ENCODE measurements at regions not wholly inside any gene's neighbourhood (a gene's known extent, or its start where the extent isn't known, plus 50 kb on each side); places are given as distances from the start of the nearest gene placed in this dataset.
"Not testable (repeated sequence)": the region's sequence is repeated elsewhere in the genome, so short reads cannot be mapped to it uniquely, and the experiment has no call there.

DNA sequence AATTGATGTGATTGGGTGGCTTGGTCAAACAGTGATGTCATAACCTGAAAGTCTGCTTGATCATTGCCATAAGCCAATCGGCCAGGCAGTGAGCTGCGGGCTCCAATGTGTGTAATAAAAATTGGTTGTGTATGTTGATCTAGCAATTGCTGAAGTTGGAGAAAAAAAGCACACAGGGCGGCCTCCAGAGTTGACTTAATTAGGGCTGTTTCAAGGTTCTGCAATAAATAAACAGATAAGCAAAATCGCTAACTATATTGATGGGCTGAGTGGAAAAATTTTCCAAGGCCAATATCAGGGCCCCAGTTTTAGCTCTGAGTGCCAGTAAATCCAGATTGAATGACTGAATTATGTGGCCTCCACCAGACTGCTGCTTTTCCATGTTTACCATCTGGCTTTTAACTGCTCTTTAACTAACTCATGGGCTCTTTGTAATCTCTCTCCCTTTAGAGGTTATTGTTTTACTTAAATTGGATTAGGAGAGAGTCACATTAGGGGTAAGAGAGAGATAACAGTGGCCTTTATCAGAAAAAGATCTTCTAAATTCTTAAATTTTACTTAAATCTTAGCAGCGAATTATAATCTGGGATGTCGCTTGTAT, 160.6 kb upstream of the WDFY3 start:
- no peak overlapping the region for H3K4me3 Mint-ChIP-seq
- no peak for DNase-seq (ENCODE audit: extremely low spot score, unreplicated experiment)
- TF ChIP-seq, protein P1, sequence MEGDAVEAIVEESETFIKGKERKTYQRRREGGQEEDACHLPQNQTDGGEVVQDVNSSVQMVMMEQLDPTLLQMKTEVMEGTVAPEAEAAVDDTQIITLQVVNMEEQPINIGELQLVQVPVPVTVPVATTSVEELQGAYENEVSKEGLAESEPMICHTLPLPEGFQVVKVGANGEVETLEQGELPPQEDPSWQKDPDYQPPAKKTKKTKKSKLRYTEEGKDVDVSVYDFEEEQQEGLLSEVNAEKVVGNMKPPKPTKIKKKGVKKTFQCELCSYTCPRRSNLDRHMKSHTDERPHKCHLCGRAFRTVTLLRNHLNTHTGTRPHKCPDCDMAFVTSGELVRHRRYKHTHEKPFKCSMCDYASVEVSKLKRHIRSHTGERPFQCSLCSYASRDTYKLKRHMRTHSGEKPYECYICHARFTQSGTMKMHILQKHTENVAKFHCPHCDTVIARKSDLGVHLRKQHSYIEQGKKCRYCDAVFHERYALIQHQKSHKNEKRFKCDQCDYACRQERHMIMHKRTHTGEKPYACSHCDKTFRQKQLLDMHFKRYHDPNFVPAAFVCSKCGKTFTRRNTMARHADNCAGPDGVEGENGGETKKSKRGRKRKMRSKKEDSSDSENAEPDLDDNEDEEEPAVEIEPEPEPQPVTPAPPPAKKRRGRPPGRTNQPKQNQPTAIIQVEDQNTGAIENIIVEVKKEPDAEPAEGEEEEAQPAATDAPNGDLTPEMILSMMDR (conservative IDR thresholded peaks at IDR 0.05) = no peak
- H3K9me3 Mint-ChIP-seq = no peaks in the 10 kb centered on the region
- H3K27ac Mint-ChIP-seq = no peak overlapping the region
- no peaks in the 10 kb centered on the region for H3K27me3 Mint-ChIP-seq
- no peaks in the 10 kb centered on the region for H3K36me3 Mint-ChIP-seq
- H3K4me1 Mint-ChIP-seq (ENCODE audit: unreplicated experiment) = peaks cover 5% of the 10 kb centered on the region

- Mint-ChIP-seq H3K36me3 (no peaks in the 10 kb centered on the region), H3K9me3 (no peaks in the 10 kb centered on the region), H3K4me1 (ENCODE audit: unreplicated experiment) (peaks cover 5% of the 10 kb centered on the region), H3K27me3 (no peaks in the 10 kb centered on the region), H3K4me3 (no peak overlapping the region), H3K27ac (no peak overlapping the region)
- TF ChIP-seq, protein P1 (conservative IDR thresholded peaks at IDR 0.05) = peak; percentile 74
- no peak for DNase-seq (ENCODE audit: extremely low spot score, unreplicated experiment)
Measured at GRCh38 chr4:85127653-85128052, 161.2 kb upstream of the WDFY3 start.

DNA sequence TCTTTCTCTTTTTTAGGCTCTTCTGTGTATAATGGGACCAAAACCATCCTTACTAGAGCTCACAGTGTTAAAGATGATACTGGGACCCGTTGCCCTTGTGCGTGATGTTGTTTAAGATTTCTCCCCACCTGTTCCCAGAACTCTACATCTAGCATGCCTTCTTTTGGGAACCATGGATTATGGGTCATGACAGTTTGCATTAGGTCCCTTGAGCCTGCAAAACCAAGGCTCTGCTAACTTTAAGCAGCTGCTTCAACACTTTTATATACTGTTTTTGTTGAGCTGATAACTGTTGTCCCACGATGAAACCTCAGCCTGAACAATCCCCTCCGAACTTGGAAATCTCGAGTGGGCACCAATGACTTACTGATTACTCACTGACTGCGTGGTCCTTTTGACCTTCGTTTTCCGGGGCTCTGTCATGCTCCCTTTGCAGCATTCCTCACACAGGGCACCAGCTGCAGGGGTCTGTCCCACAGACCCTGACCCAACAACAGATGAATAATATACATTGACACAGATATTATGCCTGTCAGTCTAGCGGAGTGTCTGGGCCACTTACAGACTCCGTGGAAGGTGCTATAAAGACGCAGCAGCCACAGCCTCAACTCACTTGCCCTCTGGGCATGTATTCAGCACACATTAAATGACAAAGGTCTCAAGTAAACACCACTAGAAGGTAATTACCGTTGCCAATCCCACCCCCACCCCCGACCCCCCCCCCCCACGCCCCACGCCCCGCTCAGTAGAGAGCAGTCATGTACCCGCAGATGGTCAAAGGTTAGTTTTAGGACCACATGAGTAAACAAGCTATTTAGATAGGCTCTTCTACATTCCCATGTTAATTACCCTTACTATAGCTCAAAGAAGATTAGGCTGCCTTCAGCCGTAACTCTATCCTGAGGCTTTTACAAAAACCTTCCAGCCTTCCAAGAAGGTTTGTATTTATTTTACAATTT, 162.0 kb upstream of the WDFY3 start:
- H3K9me3 Mint-ChIP-seq = no peaks in the 10 kb centered on the region
- peaks cover 5% of the 10 kb centered on the region for H3K4me1 Mint-ChIP-seq (ENCODE audit: unreplicated experiment)
- no peak for DNase-seq (ENCODE audit: extremely low spot score, unreplicated experiment)
- no peaks in the 10 kb centered on the region for H3K27me3 Mint-ChIP-seq
- TF ChIP-seq, protein P1 (conservative IDR thresholded peaks at IDR 0.05) = no peak
- H3K4me3 Mint-ChIP-seq = no peak overlapping the region
- no peak overlapping the region for H3K27ac Mint-ChIP-seq
- no peaks in the 10 kb centered on the region for H3K36me3 Mint-ChIP-seq

GRCh38 chr4:85129354-85130125, 163.1 kb upstream of the WDFY3 start:
- not testable (repeated sequence) for H3K27ac Mint-ChIP-seq, H3K4me3 Mint-ChIP-seq

DNA sequence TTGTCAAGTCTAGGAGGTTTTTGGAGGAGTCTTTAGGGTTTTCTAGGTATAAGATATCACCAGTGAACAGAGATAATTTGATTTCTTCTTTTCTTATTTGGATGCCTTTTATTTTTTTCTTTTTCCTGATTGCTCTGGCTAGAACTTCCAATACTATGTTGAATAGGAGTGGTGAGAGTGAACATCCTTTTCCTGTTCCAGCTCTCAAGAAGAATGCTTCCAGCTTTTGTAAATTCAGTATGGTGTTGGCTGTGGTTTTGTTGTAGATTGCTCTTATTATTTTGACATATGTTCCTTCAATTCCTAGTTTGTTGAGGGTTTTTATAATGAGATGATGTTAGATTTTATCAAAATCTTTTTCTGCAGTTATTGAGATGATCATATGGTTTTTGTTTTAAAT, 165.6 kb upstream of the WDFY3 start:
- H3K4me3 Mint-ChIP-seq = no peak overlapping the region
- TF ChIP-seq, protein P1 (conservative IDR thresholded peaks at IDR 0.05) = no peak
- peaks cover 5% of the 10 kb centered on the region for H3K4me1 Mint-ChIP-seq (ENCODE audit: unreplicated experiment)
- DNase-seq (ENCODE audit: extremely low spot score, unreplicated experiment) = no peak
- no peak overlapping the region for H3K27ac Mint-ChIP-seq
- H3K27me3 Mint-ChIP-seq = no peaks in the 10 kb centered on the region
- no peaks in the 10 kb centered on the region for H3K9me3 Mint-ChIP-seq
- no peaks in the 10 kb centered on the region for H3K36me3 Mint-ChIP-seq

More at GRCh38 chr4:85129354-85130125, 163.1 kb upstream of the WDFY3 start:
- not testable (repeated sequence) for H3K4me1 Mint-ChIP-seq (ENCODE audit: unreplicated experiment); DNase-seq (ENCODE audit: extremely low spot score, unreplicated experiment); H3K27me3 Mint-ChIP-seq; H3K36me3 Mint-ChIP-seq; H3K9me3 Mint-ChIP-seq

Measured in type B pancreatic cell (in vitro differentiated cells).